ENCODE measurements at regions not wholly inside any gene's neighbourhood (a gene's known extent, or its start where the extent isn't known, plus 50 kb on each side); places are given as distances from the start of the nearest gene placed in this dataset.

DNA sequence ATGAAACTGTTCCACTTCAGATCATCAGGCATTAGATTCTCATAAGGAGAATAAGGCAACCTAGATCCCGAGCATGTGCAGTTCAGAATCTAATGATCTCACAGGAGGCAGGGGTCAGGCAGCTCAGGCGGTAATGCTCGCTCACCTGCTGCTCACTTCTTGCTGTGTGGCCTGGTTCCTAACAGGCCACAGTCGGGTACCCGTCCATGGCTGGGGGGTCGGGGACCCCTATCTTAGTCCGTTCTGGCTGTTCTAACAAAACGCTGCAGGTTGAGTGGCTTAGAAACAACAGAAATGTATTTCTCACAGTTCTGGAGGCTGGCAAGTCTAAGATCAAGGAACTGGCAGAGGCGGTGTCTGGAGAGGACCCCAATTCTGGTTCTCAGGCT lies 79.2 kb downstream of the ASB1 start:
- Histone ChIP-seq H3K27ac (ENCODE audit: low read length in 2 of 2) (no peak overlapping the region), H3K27me3 (replicated peaks in 1 of 4; ENCODE audit: control extremely low read depth in 1 of 4, control insufficient read depth in 3 of 4, insufficient read depth in 4 of 4, low read length in 3 of 4) (no peaks in the 10 kb centered on the region), H4K20me1 (ENCODE audit: control insufficient read depth, insufficient read depth, low read length, poor library complexity, severe bottlenecking) (no peaks in the 10 kb centered on the region), H3K9me3 (ENCODE audit: control extremely low read depth in 1 of 3, control insufficient read depth in 2 of 3, insufficient read depth in 1 of 3, low read length in 2 of 3) (peaks cover 0 to 3% (median 0%) of the 10 kb centered on the region in 3 donors), H3K36me3 (replicated peaks in 1 of 2; ENCODE audit: control extremely low read depth in 1 of 2, control insufficient read depth in 1 of 2, extremely low read depth in 1 of 2, insufficient read depth in 2 of 2, low read length in 1 of 2) (no peaks in the 10 kb centered on the region), H3K4me1 (ENCODE audit: control insufficient read depth in 2 of 2, insufficient read depth in 2 of 2, low read length in 2 of 2) (no peaks in the 10 kb centered on the region), H3K4me3 (ENCODE audit: control extremely low read depth in 1 of 5, extremely low read depth in 1 of 5, insufficient read depth in 1 of 5, low read depth in 2 of 5, low read length in 4 of 5) (no peak overlapping the region), H3K79me2 (ENCODE audit: control insufficient read depth, insufficient read depth, low read length) (no peaks in the 10 kb centered on the region), H3K9ac (ENCODE audit: low read length) (no peak overlapping the region), H3K4me2 (replicated peaks; ENCODE audit: low read depth, low read length, poor library complexity, severe bottlenecking) (no peak overlapping the region), H2AFZ (ENCODE audit: insufficient read depth, low read depth, low read length, poor library complexity, severe bottlenecking) (no peak overlapping the region)
- intact Hi-C loops (cut with micrococcal nuclease) = no loop called here
- no peaks in the 10 kb centered on the region for H3K4me1 Mint-ChIP-seq
- TF ChIP-seq CTCF (IDR thresholded peaks at IDR 0.05) (no peak), EZH2 (IDR thresholded peaks at IDR 0.05; ENCODE audit: borderline replicate concordance, insufficient read depth, low read depth, low read length, poor library complexity, severe bottlenecking) (no peak)
- H3K9me3 Mint-ChIP-seq (ENCODE audit: insufficient read depth) = no peaks in the 10 kb centered on the region
- no peak for DNase-seq
- 75% methylated on average over 9 of the region's 9 CpGs for WGBS (ENCODE audit: insufficient coverage)
- no peak for ATAC-seq (ENCODE audit: low read depth)
- POLR2A ChIA-PET = no interaction called here
- no peaks in the 10 kb centered on the region for H3K27me3 Mint-ChIP-seq
- H3K27ac Mint-ChIP-seq = no peak overlapping the region
- H3K4me3 Mint-ChIP-seq = no peak overlapping the region
- CTCF ChIA-PET = no interaction called here

DNA sequence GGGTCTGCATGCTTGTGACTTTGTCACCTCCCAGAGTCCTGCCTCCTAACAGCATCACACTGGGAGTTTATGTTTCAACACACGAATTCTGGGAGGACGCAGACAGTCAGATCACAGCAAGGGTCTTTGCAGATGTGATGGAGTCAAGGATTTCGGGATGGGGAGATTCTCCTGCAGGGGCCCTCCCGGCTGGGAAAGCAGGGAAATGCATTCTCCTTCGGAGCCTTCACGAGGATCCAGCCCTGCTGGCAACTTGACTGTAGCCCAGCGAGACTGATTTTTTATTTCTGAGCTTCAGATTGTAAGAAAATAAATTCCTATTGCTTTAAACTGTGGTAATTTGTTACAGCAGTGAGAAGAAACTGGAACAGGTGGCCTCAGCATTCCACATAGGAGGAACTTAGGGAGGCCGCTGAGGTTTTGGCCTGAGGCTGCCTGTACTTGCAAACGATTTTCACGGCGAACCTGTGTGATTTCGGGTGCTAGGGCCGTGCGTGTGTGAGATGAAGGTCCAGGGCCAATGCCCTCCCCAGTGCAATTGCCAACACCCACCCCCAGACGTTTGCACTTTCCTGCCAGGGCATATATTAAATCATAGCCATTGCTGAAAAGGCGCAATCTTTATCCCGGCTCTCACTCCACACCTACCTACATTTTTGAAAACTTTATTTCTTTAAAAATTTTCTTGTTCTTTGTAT lies 79.8 kb downstream of the ASB1 start:
- CTCF ChIA-PET = no interaction called here
- POLR2A ChIA-PET = no interaction called here
- Histone ChIP-seq H3K9ac (ENCODE audit: low read length) (no peak overlapping the region), H3K27me3 (replicated peaks in 1 of 4; ENCODE audit: control extremely low read depth in 1 of 4, control insufficient read depth in 3 of 4, insufficient read depth in 4 of 4, low read length in 3 of 4) (no peaks in the 10 kb centered on the region), H3K9me3 (ENCODE audit: control extremely low read depth in 1 of 3, control insufficient read depth in 2 of 3, insufficient read depth in 1 of 3, low read length in 2 of 3) (peaks cover 0 to 3% (median 0%) of the 10 kb centered on the region in 3 donors), H2AFZ (ENCODE audit: insufficient read depth, low read depth, low read length, poor library complexity, severe bottlenecking) (no peak overlapping the region), H3K36me3 (replicated peaks in 1 of 2; ENCODE audit: control extremely low read depth in 1 of 2, control insufficient read depth in 1 of 2, extremely low read depth in 1 of 2, insufficient read depth in 2 of 2, low read length in 1 of 2) (no peaks in the 10 kb centered on the region), H4K20me1 (ENCODE audit: control insufficient read depth, insufficient read depth, low read length, poor library complexity, severe bottlenecking) (no peaks in the 10 kb centered on the region), H3K4me2 (replicated peaks; ENCODE audit: low read depth, low read length, poor library complexity, severe bottlenecking) (no peak overlapping the region), H3K4me1 (ENCODE audit: control insufficient read depth in 2 of 2, insufficient read depth in 2 of 2, low read length in 2 of 2) (no peaks in the 10 kb centered on the region), H3K4me3 (ENCODE audit: control extremely low read depth in 1 of 5, extremely low read depth in 1 of 5, insufficient read depth in 1 of 5, low read depth in 2 of 5, low read length in 4 of 5) (no peak overlapping the region), H3K79me2 (ENCODE audit: control insufficient read depth, insufficient read depth, low read length) (no peaks in the 10 kb centered on the region), H3K27ac (ENCODE audit: low read length in 2 of 2) (no peak overlapping the region)
- Mint-ChIP-seq H3K27me3 (no peaks in the 10 kb centered on the region), H3K9me3 (ENCODE audit: insufficient read depth) (no peaks in the 10 kb centered on the region), H3K4me3 (no peak overlapping the region), H3K4me1 (no peaks in the 10 kb centered on the region), H3K27ac (no peak overlapping the region)
- WGBS (ENCODE audit: insufficient coverage) = 90% methylated on average over 13 of the region's 17 CpGs
- DNase-seq (no peak), ATAC-seq (ENCODE audit: low read depth) (no peak)
- intact Hi-C loops (cut with micrococcal nuclease) = no loop called here
- no peak for TF ChIP-seq EZH2 (IDR thresholded peaks at IDR 0.05; ENCODE audit: borderline replicate concordance, insufficient read depth, low read depth, low read length, poor library complexity, severe bottlenecking)

Data from B cell (primary cell).